ENCODE measurements at regions not wholly inside any gene's neighbourhood (a gene's known extent, or its start where the extent isn't known, plus 50 kb on each side); places are given as distances from the start of the nearest gene placed in this dataset.

DNA sequence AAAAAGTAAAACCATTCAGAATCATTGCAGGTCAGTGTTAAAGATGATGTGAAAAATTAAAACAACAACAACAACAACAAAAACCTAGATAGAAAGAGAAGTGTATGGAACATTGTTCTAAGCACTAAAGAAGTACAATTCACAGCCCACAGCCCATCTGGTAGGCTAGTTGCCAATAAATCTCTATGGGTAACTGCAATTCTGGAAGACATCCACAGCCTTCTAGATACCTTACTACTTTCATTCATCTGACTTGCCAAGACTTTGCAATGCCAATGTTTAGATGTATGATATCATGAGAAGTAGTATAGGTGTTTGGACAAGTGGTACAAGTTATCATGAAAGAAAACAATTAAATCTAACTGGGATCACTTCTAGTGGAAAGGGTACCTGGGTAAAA is 198.6 kb downstream of the VGLL3 start:
- TF ChIP-seq, protein P1, sequence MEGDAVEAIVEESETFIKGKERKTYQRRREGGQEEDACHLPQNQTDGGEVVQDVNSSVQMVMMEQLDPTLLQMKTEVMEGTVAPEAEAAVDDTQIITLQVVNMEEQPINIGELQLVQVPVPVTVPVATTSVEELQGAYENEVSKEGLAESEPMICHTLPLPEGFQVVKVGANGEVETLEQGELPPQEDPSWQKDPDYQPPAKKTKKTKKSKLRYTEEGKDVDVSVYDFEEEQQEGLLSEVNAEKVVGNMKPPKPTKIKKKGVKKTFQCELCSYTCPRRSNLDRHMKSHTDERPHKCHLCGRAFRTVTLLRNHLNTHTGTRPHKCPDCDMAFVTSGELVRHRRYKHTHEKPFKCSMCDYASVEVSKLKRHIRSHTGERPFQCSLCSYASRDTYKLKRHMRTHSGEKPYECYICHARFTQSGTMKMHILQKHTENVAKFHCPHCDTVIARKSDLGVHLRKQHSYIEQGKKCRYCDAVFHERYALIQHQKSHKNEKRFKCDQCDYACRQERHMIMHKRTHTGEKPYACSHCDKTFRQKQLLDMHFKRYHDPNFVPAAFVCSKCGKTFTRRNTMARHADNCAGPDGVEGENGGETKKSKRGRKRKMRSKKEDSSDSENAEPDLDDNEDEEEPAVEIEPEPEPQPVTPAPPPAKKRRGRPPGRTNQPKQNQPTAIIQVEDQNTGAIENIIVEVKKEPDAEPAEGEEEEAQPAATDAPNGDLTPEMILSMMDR (conservative IDR thresholded peaks at IDR 0.05; ENCODE audit: low read depth, low read length) = no peak
- TF ChIP-seq EZH2 (IDR thresholded peaks at IDR 0.05; ENCODE audit: low read length, unreplicated experiment) (no peak), EZH2phosphoT487 (IDR thresholded peaks at IDR 0.05; ENCODE audit: borderline replicate concordance, low read length) (no peak)
